GM23338 (cell line): ENCODE measurements at regions not wholly inside any gene's neighbourhood (a gene's known extent, or its start where the extent isn't known, plus 50 kb on each side); places are given as distances from the start of the nearest gene placed in this dataset.

Experiments
- ATAC-seq: fragments of 200-7000 bp; cut with Tn5 transposase; 3 replicates; pipeline ENCODE4 v1.9.1; 2020
- DNase-seq: peaks from one replicate; pipeline ENCODE4 v3.0.0-alpha.2; 2015; ENCODE audit warnings: low spot score
- H2AFZ ChIP-seq: fragments of 200-600 bp; sonication (generic); 2 replicates; pipeline ENCODE4 v1.8.0; 2016; ENCODE audit warnings: antibody characterized with exemption, mild to moderate bottlenecking, moderate library complexity
- H3F3A ChIP-seq: fragments of 200-600 bp; sonication (generic); replicated peaks from 2 replicates; pipeline ENCODE4 v1.8.0; 2017; ENCODE audit warnings: antibody characterized with exemption, mixed run types, low read depth
- H3K27ac ChIP-seq: fragments of 200-600 bp; sonication (generic); 2 replicates; pipeline ENCODE4 v1.6.1; 2016; ENCODE audit warnings: low read depth
- H3K27me3 ChIP-seq: fragments of 200-600 bp; sonication (generic); 2 replicates; pipeline ENCODE4 v1.8.0; 2016; ENCODE audit warnings: mild to moderate bottlenecking, mixed run types, moderate library complexity; ENCODE audit not compliant: insufficient read depth
- H3K36me3 ChIP-seq: fragments of 200-600 bp; sonication (generic); 2 replicates; pipeline ENCODE4 v1.8.0; 2016; ENCODE audit warnings: mild to moderate bottlenecking; ENCODE audit not compliant: insufficient read depth
- H3K4me1 ChIP-seq: fragments of 200-600 bp; sonication (generic); 2 replicates; pipeline ENCODE4 v1.8.0; 2016; ENCODE audit warnings: mild to moderate bottlenecking, moderate library complexity; ENCODE audit not compliant: insufficient read depth
- H3K4me2 ChIP-seq: fragments of 200-600 bp; sonication (generic); 2 replicates; pipeline ENCODE4 v1.7.1; 2017; ENCODE audit warnings: mixed run types
- H3K4me3 ChIP-seq: fragments of 200-600 bp; sonication (generic); 2 replicates; pipeline ENCODE4 v1.6.1; 2016; ENCODE audit warnings: mixed run types
- H3K79me2 ChIP-seq: fragments of 200-600 bp; sonication (generic); replicated peaks from 2 replicates; pipeline ENCODE4 v1.8.0; 2017; ENCODE audit warnings: mild to moderate bottlenecking; ENCODE audit not compliant: insufficient read depth
- H3K9me2 ChIP-seq: fragments of 200-600 bp; sonication (generic); 2 replicates; pipeline ENCODE4 v1.8.0; 2017; ENCODE audit not compliant: insufficient read depth
- H4K20me1 ChIP-seq: fragments of 200-600 bp; sonication (generic); replicated peaks from 2 replicates; pipeline ENCODE4 v1.8.0; 2017; ENCODE audit warnings: mild to moderate bottlenecking; ENCODE audit not compliant: insufficient read depth
- H3K27ac Mint-ChIP-seq: 2 replicates; pipeline ENCODE4 v1.8.0; 2020; ENCODE audit warnings: inconsistent platforms, mild to moderate bottlenecking, moderate library complexity, mixed read lengths
- H3K27me3 Mint-ChIP-seq: 3 replicates; pipeline ENCODE4 v1.8.0; 2022; ENCODE audit warnings: low read depth, mild to moderate bottlenecking, moderate library complexity, mixed read lengths, inconsistent platforms; ENCODE audit not compliant: insufficient read depth, poor library complexity
- H3K36me3 Mint-ChIP-seq: 3 replicates; pipeline ENCODE4 v1.8.0; 2021; ENCODE audit warnings: low read depth, mild to moderate bottlenecking, inconsistent platforms, moderate library complexity, mixed read lengths
- H3K4me1 Mint-ChIP-seq: 3 replicates; pipeline ENCODE4 v1.8.0; 2020; ENCODE audit warnings: mild to moderate bottlenecking, inconsistent platforms, mixed read lengths
- H3K4me3 Mint-ChIP-seq: 3 replicates; pipeline ENCODE4 v1.8.0; 2021; ENCODE audit warnings: moderate library complexity, mild to moderate bottlenecking, inconsistent platforms, mixed read lengths
- H3K9me3 Mint-ChIP-seq: 3 replicates; pipeline ENCODE4 v1.8.0; 2020; ENCODE audit warnings: moderate library complexity, mild to moderate bottlenecking, inconsistent platforms, mixed read lengths
- CREB1 ChIP-seq: fragments of 250-450 bp; sonication (Bioruptor Pico); IDR thresholded peaks from 2 replicates; pipeline ENCODE4 v1.5.0; 2020; ENCODE audit warnings: low read depth, mild to moderate bottlenecking, moderate library complexity
- EZH2phosphoT487 ChIP-seq: fragments of 200-600 bp; sonication (generic); IDR thresholded peaks from one replicate; pipeline ENCODE4 v1.8.1; 2018; ENCODE audit warnings: antibody characterized with exemption; ENCODE audit not compliant: unreplicated experiment
- NANOG ChIP-seq: IDR thresholded peaks from 2 replicates; pipeline ENCODE4 v1.6.1; 2016; ENCODE audit warnings: antibody characterized with exemption, borderline replicate concordance
- POLR2AphosphoS5 ChIP-seq: IDR thresholded peaks from 2 replicates; pipeline ENCODE4 v1.6.1; 2016; ENCODE audit warnings: antibody characterized with exemption, low read depth
- STAT1 ChIP-seq: IDR thresholded peaks from one replicate; pipeline ENCODE4 v1.6.1; 2016; ENCODE audit warnings: antibody characterized with exemption; ENCODE audit not compliant: unreplicated experiment
- ZNF114 ChIP-seq: fragments of 250-450 bp; sonication (Bioruptor Pico); IDR thresholded peaks from 2 replicates; pipeline ENCODE4 v1.5.0; 2020; ENCODE audit warnings: mild to moderate bottlenecking, moderate library complexity
- TF ChIP-seq, protein P1 (sequence below): IDR thresholded peaks from one replicate; pipeline ENCODE4 v1.6.1; 2018; ENCODE audit warnings: antibody characterized with exemption; ENCODE audit not compliant: unreplicated experiment
- TF ChIP-seq, protein P2 (sequence below): IDR thresholded peaks from 2 replicates; pipeline ENCODE4 v1.6.1; 2016; ENCODE audit warnings: antibody characterized with exemption

GRCh38 chr12:76259106-76259505 is 89.1 kb downstream of the BBS10 start:
- Histone ChIP-seq H4K20me1 (no peaks in the 10 kb centered on the region), H3K4me3 (no peak overlapping the region), H3K27ac (no peak overlapping the region), H3K79me2 (no peaks in the 10 kb centered on the region), H3K4me2 (no peak overlapping the region), H3K27me3 (no peaks in the 10 kb centered on the region), H3K9me2 (0 out of 2 replicates have a peak, but pooled peaks cover 3% of the 10 kb centered on the region), H3K4me1 (no peaks in the 10 kb centered on the region), H2AFZ (no peak overlapping the region), H3F3A (no peaks in the 10 kb centered on the region), H3K36me3 (no peaks in the 10 kb centered on the region)
- Mint-ChIP-seq H3K9me3 (peaks cover 5% of the 10 kb centered on the region; the same call in 2 of the 3 replicates), H3K27ac (no peak overlapping the region), H3K27me3 (peaks cover 2% of the 10 kb centered on the region), H3K36me3 (no peaks in the 10 kb centered on the region; the same call in 1 of the 3 replicates), H3K4me3 (no peak overlapping the region), H3K4me1 (no peaks in the 10 kb centered on the region)
- ATAC-seq (no peak), DNase-seq (no peak)
- TF ChIP-seq, protein P1, sequence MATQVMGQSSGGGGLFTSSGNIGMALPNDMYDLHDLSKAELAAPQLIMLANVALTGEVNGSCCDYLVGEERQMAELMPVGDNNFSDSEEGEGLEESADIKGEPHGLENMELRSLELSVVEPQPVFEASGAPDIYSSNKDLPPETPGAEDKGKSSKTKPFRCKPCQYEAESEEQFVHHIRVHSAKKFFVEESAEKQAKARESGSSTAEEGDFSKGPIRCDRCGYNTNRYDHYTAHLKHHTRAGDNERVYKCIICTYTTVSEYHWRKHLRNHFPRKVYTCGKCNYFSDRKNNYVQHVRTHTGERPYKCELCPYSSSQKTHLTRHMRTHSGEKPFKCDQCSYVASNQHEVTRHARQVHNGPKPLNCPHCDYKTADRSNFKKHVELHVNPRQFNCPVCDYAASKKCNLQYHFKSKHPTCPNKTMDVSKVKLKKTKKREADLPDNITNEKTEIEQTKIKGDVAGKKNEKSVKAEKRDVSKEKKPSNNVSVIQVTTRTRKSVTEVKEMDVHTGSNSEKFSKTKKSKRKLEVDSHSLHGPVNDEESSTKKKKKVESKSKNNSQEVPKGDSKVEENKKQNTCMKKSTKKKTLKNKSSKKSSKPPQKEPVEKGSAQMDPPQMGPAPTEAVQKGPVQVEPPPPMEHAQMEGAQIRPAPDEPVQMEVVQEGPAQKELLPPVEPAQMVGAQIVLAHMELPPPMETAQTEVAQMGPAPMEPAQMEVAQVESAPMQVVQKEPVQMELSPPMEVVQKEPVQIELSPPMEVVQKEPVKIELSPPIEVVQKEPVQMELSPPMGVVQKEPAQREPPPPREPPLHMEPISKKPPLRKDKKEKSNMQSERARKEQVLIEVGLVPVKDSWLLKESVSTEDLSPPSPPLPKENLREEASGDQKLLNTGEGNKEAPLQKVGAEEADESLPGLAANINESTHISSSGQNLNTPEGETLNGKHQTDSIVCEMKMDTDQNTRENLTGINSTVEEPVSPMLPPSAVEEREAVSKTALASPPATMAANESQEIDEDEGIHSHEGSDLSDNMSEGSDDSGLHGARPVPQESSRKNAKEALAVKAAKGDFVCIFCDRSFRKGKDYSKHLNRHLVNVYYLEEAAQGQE = no peak

- H3F3A ChIP-seq = no peaks in the 10 kb centered on the region
- Mint-ChIP-seq H3K36me3 (no peaks in the 10 kb centered on the region), H3K4me1 (no peaks in the 10 kb centered on the region), H3K4me3 (no peak overlapping the region), H3K9me3 (0 out of 3 replicates have a peak, but pooled peaks cover 3% of the 10 kb centered on the region), H3K27me3 (peaks cover 2% of the 10 kb centered on the region), H3K27ac (no peak overlapping the region)
- H3K4me1 ChIP-seq = no peaks in the 10 kb centered on the region
- no peaks in the 10 kb centered on the region for H4K20me1 ChIP-seq
- H3K79me2 ChIP-seq = no peaks in the 10 kb centered on the region
- no peak overlapping the region for H3K4me3 ChIP-seq
- no peak overlapping the region for H3K4me2 ChIP-seq
- no peaks in the 10 kb centered on the region for H3K36me3 ChIP-seq
- 0 out of 2 replicates have a peak, but pooled peaks cover 3% of the 10 kb centered on the region for H3K9me2 ChIP-seq
- ATAC-seq (no peak), DNase-seq (no peak)
- no peaks in the 10 kb centered on the region for H3K27me3 ChIP-seq
- no peak overlapping the region for H3K27ac ChIP-seq
- no peak overlapping the region for H2AFZ ChIP-seq
- TF ChIP-seq ZNF114 (CRISPR knock-in tag) = no peak
- no peak for TF ChIP-seq EZH2phosphoT487
- no peak for TF ChIP-seq STAT1
- TF ChIP-seq NANOG = no peak
- TF ChIP-seq, protein P1 = no peak
- no peak for TF ChIP-seq CREB1 (CRISPR knock-in tag)
- no peak for TF ChIP-seq POLR2AphosphoS5
- TF ChIP-seq, protein P2, sequence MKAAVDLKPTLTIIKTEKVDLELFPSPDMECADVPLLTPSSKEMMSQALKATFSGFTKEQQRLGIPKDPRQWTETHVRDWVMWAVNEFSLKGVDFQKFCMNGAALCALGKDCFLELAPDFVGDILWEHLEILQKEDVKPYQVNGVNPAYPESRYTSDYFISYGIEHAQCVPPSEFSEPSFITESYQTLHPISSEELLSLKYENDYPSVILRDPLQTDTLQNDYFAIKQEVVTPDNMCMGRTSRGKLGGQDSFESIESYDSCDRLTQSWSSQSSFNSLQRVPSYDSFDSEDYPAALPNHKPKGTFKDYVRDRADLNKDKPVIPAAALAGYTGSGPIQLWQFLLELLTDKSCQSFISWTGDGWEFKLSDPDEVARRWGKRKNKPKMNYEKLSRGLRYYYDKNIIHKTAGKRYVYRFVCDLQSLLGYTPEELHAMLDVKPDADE = no peak
Measured at GRCh38 chr12:76256904-76257303, 91.3 kb downstream of the BBS10 start.
